Activated CD4-positive, CD25-positive, alpha-beta regulatory T cell treated with anti-CD3 and anti-CD28 coated beads, Interleukin-2, amount 50 U/mL, for 72 hours (primary cell): ENCODE measurements at regions not wholly inside any gene's neighbourhood (a gene's known extent, or its start where the extent isn't known, plus 50 kb on each side); places are given as distances from the start of the nearest gene placed in this dataset.

Experiments used
- DNase-seq: peaks from one replicate; pipeline ENCODE4 v3.0.0; 2021

GRCh38 chr7:131112431-131112830, 215.2 kb upstream of the MKLN1 start:
- no peak for DNase-seq

- DNase-seq = no peak
Observed at GRCh38 chr7:131115340-131115739, 212.3 kb upstream of the MKLN1 start.

GRCh38 chr7:131117439-131117838, 210.2 kb upstream of the MKLN1 start:
- no peak for DNase-seq

DNA sequence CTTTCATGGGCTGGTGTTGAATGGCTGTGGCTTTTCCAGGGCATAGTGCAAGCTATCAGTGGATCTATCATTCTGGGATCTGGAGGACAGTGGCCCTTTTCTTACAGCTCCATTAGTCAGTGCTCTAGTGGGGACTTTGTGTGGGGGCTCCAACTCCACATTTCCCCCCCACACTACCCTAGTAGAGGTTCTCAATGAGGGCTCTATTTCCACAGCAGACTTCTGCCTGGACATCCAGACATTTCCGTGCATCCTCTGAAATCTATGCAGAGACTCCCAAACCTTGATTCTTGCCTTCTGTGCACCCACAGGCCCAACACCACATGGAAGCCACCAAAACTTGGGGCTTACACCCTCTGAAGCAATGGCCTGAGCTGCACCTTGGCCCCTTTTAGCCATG, 208.3 kb upstream of the MKLN1 start:
- no peak for DNase-seq

DNA sequence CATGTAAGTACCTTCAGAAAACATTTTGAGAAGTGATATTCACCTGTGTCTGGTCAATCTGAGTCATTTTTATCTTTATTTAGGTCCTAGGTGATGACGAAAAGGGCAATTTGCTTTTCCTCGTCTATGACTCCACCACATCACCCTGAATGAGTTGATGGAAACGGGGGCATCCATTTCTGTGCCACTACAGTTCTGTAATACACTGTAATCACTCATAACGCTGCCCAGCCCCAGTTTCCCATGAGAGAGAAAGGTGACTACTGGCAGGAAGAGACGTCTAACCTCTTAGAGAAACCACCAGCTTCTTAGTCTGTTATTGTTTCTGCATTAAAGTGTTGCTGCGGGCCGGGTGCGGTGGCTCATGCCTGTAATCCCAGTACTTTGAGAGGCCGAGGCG, 205.3 kb upstream of the MKLN1 start:
- DNase-seq = no peak

DNA sequence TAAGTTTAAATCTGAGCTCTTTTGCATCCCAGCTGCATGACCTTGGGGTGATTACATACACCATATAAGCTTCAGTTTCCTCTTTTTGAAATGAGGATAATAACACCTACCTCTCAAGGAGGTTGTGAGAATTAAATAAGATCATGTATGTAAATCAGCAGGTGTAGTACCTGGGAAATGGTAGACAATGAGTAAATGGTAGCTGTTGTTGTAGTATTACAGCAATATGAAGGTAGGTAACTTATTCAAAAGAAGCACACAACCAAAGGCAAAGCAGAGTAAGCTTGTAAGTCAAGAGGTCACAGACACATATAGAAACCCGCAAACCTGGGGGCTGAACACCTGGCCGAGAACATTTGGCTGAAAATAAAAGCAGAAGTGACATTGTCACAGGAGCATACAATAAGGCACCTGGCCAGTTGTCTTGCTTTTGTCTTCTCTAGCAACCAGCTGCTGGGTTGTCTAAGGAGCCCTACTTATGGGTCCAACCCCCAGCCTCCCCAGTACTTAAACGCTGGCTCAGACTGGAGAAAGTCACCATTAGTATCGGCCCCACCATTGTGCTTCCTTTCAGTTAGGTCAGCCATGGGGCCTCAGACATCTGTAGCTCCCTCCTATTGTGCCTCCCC, 203.6 kb upstream of the MKLN1 start:
- DNase-seq = no peak

- no peak for DNase-seq
Observed at GRCh38 chr7:131124867-131125266, 202.8 kb upstream of the MKLN1 start.

DNA sequence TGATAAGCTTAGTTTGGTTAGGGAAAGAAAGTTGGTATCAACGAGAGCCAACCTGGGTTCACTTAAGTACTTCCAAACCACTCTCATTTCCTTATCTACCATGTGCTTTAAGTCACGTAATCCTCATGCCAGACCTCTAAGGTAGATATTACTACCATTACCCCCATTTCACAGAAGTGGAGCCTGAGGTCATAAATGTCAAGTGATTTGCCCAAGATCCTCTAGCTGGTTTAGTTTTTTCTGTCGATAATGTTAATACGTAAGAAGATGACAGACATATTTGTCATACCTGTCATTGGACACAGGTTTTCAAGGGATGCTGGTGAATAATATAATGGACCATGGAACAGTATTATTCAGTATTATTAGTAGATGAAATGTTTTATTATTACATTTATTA, 197.4 kb upstream of the MKLN1 start:
- no peak for DNase-seq

- DNase-seq = no peak
Observed at GRCh38 chr7:131131012-131131745, 196.5 kb upstream of the MKLN1 start.

- no peak for DNase-seq
Observed at GRCh38 chr7:131131746-131132431, 195.8 kb upstream of the MKLN1 start.

DNA sequence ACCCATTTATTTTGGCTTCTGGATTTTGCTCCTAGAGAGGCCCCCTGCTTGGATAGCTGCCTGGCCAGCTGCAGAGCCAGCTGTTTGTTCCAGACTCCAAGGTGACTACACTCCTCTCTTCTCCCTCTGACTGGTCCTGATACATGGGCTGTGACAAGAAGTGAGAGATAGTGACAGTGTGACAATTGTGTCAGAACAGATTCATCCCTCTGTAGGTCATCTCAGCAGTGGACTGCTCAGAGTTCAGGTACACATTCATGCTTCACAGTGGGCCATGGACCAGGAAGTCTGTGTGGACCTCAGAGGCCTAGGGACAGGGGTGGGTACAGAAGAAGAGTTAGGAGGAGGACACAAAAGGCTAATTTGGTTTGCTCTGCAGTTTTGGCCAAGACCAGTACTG, 188.2 kb upstream of the MKLN1 start:
- no peak for DNase-seq

DNA sequence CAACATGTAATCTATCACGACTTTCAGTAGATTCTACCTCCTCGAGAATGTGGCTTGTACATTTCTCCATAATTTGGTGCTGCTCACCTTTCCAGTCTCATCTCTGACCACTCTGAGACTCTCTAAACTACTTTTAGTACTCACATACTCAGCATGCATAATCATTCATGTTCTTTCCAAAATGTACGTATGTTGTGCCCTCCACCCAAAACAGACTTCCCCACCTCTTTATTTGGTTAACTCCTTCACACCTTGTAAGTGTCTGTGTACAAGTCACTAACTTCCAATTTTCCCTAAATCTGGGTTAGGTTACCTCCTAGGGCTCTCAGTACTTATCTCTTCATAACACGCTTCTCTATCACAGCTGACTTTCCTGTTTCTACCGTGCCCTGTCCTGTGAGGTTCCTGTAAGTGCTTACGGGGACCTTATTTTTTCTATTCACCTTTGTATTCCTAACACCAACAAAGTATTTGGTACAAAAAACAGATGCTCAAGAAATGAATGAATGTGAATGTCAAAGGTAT, 186.2 kb upstream of the MKLN1 start:
- DNase-seq = no peak

GRCh38 chr7:131143869-131144268, 183.8 kb upstream of the MKLN1 start:
- no peak for DNase-seq

- DNase-seq = no peak
Observed at GRCh38 chr7:131145026-131145425, 182.7 kb upstream of the MKLN1 start.

- no peak for DNase-seq
Observed at GRCh38 chr7:131145770-131146169, 181.9 kb upstream of the MKLN1 start.

DNA sequence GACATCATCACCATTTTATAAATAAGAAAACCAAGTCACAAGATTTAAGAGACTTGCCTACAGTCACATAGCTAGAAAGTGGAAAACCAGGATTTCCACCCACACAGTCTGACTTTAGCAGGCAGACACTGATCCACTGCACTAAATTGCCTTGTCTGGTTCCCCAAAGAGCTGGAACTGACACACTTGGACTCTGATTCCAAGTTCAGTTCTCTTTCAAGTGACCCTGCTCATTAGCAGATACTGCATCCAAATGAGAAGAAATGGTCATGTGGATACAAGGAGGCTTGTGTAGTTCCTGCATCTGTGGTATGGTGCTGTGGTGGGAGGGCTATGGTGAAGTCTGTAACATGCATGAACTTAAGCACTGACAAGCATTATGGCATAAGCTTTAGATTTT, 180.1 kb upstream of the MKLN1 start:
- DNase-seq = no peak

- no peak for DNase-seq
Observed at GRCh38 chr7:131148258-131148657, 179.4 kb upstream of the MKLN1 start.

DNA sequence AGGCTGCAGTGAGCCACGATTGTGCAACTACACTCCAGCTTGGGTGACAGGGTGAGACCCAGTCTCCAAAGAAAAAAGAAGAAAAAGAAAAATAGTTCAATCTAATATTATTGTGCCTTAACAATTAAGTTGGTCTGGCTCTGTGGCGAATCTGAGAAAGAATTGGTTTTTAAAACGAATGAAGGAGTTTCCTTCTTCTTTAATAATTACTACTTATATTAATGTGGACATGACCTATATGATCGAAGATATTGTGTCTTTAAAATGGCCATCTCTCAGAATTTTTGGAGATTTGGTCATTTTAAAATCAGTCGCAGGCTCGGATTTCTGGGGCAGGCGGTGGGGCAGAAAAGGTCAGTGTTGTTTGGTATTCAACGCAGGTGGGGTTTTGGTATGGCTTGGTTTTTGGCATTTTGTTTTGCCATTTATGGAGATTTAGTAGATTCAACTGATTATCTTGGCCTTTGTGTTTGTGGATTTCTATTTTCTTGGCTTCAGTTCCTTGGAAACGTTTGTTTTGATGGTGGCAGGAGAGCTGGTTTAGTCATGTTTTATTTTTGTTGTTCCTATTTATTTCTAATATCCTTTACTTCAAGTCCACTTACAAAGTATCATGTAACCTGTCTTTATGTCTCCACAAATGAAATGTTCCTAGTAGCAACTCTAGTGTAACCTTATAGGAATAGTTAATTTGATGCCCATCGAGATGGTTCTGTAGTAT, 178.8 kb upstream of the MKLN1 start:
- no peak for DNase-seq

- no peak for DNase-seq
Observed at GRCh38 chr7:131149429-131149773, 178.3 kb upstream of the MKLN1 start.

DNA sequence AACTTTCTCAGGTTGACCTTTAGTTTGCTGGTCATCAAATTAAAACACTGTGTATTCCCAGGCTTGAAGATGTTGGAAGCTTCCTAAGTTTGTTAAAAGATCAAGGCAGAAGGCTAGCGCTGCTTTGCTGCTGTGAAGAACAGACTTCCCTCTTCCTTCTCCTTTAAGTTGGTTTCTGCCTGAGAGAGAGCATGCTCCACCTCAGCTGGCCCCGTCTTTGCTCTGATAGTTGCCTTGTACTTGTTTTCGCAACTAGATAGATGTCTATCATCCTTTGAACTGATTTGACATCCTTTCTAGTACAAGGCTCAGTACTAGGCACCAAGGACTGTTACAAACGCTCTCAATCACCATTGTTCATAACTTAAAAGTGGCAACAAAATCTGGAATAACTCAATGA, 177.8 kb upstream of the MKLN1 start:
- no peak for DNase-seq

GRCh38 chr7:131151034-131151433, 176.6 kb upstream of the MKLN1 start:
- no peak for DNase-seq

- no peak for DNase-seq
Observed at GRCh38 chr7:131152766-131153165, 174.9 kb upstream of the MKLN1 start.

DNA sequence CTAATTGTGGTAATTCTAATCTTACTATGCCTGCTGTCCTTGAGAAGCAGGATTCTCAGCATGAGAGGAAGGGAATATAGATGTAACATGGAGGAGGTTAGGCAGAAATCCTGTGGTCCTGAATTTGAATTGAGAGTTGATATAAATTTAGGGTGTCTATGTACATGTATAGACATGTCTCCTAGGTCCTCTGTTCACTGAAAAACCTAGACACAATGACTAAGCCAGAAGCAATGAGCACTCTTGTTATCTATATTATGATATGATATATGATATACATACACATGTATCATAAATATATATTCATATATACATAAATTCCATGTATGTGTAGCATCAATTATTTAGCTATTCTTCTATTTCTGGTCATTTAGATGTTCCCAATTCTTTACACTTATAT, 173.3 kb upstream of the MKLN1 start:
- DNase-seq = no peak
